ENCODE measurements at regions not wholly inside any gene's neighbourhood (a gene's known extent, or its start where the extent isn't known, plus 50 kb on each side); places are given as distances from the start of the nearest gene placed in this dataset.
"Not testable (repeated sequence)": the region's sequence is repeated elsewhere in the genome, so short reads cannot be mapped to it uniquely, and the experiment has no call there.

- no peaks in the 10 kb centered on the region for H3K27me3 Mint-ChIP-seq
Observed at GRCh38 chr13:60851378-60851777, 454.4 kb downstream of the TDRD3 start.

GRCh38 chr13:60850526-60850925 lies 453.5 kb downstream of the TDRD3 start:
- intact Hi-C loops (cut with micrococcal nuclease): no loop called here
- H3K9me3 Mint-ChIP-seq: peaks cover 17% of the 10 kb centered on the region

More at GRCh38 chr13:60851378-60851777, 454.4 kb downstream of the TDRD3 start:
- Mint-ChIP-seq H3K4me1 (no peaks in the 10 kb centered on the region), H3K27ac (no peak overlapping the region), H3K4me3 (no peak overlapping the region), H3K9me3 (peaks cover 18% of the 10 kb centered on the region), H3K36me3 (ENCODE audit: low read depth) (no peaks in the 10 kb centered on the region)
- no peak for DNase-seq
- intact Hi-C loops (cut with micrococcal nuclease): no loop called here

GRCh38 chr13:60838581-60838980 lies 441.6 kb downstream of the TDRD3 start:
- DNase-seq: no peak
- H3K27me3 Mint-ChIP-seq: no peaks in the 10 kb centered on the region
- no peaks in the 10 kb centered on the region for H3K36me3 Mint-ChIP-seq (ENCODE audit: low read depth)
- peaks cover 10% of the 10 kb centered on the region for H3K9me3 Mint-ChIP-seq
- H3K4me3 Mint-ChIP-seq: no peak overlapping the region
- H3K27ac Mint-ChIP-seq: no peak overlapping the region
- no peaks in the 10 kb centered on the region for H3K4me1 Mint-ChIP-seq
- intact Hi-C loops (cut with micrococcal nuclease): no loop called here

More at GRCh38 chr13:60850526-60850925, 453.5 kb downstream of the TDRD3 start:
- Mint-ChIP-seq H3K27me3 (no peaks in the 10 kb centered on the region), H3K27ac (no peak overlapping the region), H3K4me3 (no peak overlapping the region), H3K4me1 (no peaks in the 10 kb centered on the region), H3K36me3 (ENCODE audit: low read depth) (no peaks in the 10 kb centered on the region)
- DNase-seq: no peak

GRCh38 chr13:60837806-60838205 lies 440.8 kb downstream of the TDRD3 start:
- intact Hi-C loops (cut with micrococcal nuclease): no loop called here
- Mint-ChIP-seq H3K9me3 (peaks cover 10% of the 10 kb centered on the region), H3K4me3 (no peak overlapping the region), H3K27ac (no peak overlapping the region), H3K36me3 (ENCODE audit: low read depth) (no peaks in the 10 kb centered on the region), H3K27me3 (no peaks in the 10 kb centered on the region), H3K4me1 (no peaks in the 10 kb centered on the region)
- no peak for DNase-seq

GRCh38 chr13:60836821-60837220 lies 439.8 kb downstream of the TDRD3 start:
- DNase-seq: no peak
- intact Hi-C loops (cut with micrococcal nuclease): no loop called here
- no peaks in the 10 kb centered on the region for H3K4me1 Mint-ChIP-seq
- no peaks in the 10 kb centered on the region for H3K36me3 Mint-ChIP-seq (ENCODE audit: low read depth)
- H3K27me3 Mint-ChIP-seq: no peaks in the 10 kb centered on the region
- no peak overlapping the region for H3K4me3 Mint-ChIP-seq
- H3K9me3 Mint-ChIP-seq: peaks cover 10% of the 10 kb centered on the region
- no peak overlapping the region for H3K27ac Mint-ChIP-seq

GRCh38 chr13:60811581-60811980 lies 414.6 kb downstream of the TDRD3 start:
- Mint-ChIP-seq H3K4me3 (no peak overlapping the region), H3K9me3 (peaks cover 6% of the 10 kb centered on the region), H3K27me3 (no peaks in the 10 kb centered on the region), H3K27ac (no peak overlapping the region), H3K36me3 (ENCODE audit: low read depth) (no peaks in the 10 kb centered on the region), H3K4me1 (no peaks in the 10 kb centered on the region)
- no peak for DNase-seq
- intact Hi-C loops (cut with micrococcal nuclease): no loop called here

GRCh38 chr13:60805640-60806039 lies 408.6 kb downstream of the TDRD3 start:
- H3K9me3 Mint-ChIP-seq; H3K27ac Mint-ChIP-seq; H3K4me1 Mint-ChIP-seq; H3K4me3 Mint-ChIP-seq; H3K27me3 Mint-ChIP-seq; intact Hi-C loops (cut with micrococcal nuclease); DNase-seq; H3K36me3 Mint-ChIP-seq (ENCODE audit: low read depth): not testable (repeated sequence)

- DNase-seq: no peak
- intact Hi-C loops (cut with micrococcal nuclease): no loop called here
- Mint-ChIP-seq H3K27ac (no peak overlapping the region), H3K9me3 (peaks cover 4% of the 10 kb centered on the region), H3K36me3 (ENCODE audit: low read depth) (no peaks in the 10 kb centered on the region), H3K4me3 (no peak overlapping the region), H3K27me3 (no peaks in the 10 kb centered on the region), H3K4me1 (no peaks in the 10 kb centered on the region)
Observed at GRCh38 chr13:60798503-60798902, 401.5 kb downstream of the TDRD3 start.

- DNase-seq: no peak
- no peak overlapping the region for H3K27ac Mint-ChIP-seq
- no peak overlapping the region for H3K4me3 Mint-ChIP-seq
- no peaks in the 10 kb centered on the region for H3K27me3 Mint-ChIP-seq
- no peaks in the 10 kb centered on the region for H3K36me3 Mint-ChIP-seq (ENCODE audit: low read depth)
- no peaks in the 10 kb centered on the region for H3K9me3 Mint-ChIP-seq
- intact Hi-C loops (cut with micrococcal nuclease): no loop called here
- no peaks in the 10 kb centered on the region for H3K4me1 Mint-ChIP-seq
Observed at GRCh38 chr13:60797112-60797511, 400.1 kb downstream of the TDRD3 start.

GRCh38 chr13:60794751-60795150 lies 397.7 kb downstream of the TDRD3 start:
- Mint-ChIP-seq H3K9me3 (no peaks in the 10 kb centered on the region), H3K27me3 (no peaks in the 10 kb centered on the region), H3K4me1 (no peaks in the 10 kb centered on the region), H3K36me3 (ENCODE audit: low read depth) (no peaks in the 10 kb centered on the region), H3K27ac (no peak overlapping the region), H3K4me3 (no peak overlapping the region)
- intact Hi-C loops (cut with micrococcal nuclease): no loop called here
- DNase-seq: no peak

- Mint-ChIP-seq H3K27ac (no peak overlapping the region), H3K4me1 (no peaks in the 10 kb centered on the region), H3K27me3 (no peaks in the 10 kb centered on the region), H3K4me3 (no peak overlapping the region), H3K36me3 (ENCODE audit: low read depth) (no peaks in the 10 kb centered on the region), H3K9me3 (no peaks in the 10 kb centered on the region)
- DNase-seq: no peak
- intact Hi-C loops (cut with micrococcal nuclease): no loop called here
Observed at GRCh38 chr13:60790620-60791019, 393.6 kb downstream of the TDRD3 start.

- Mint-ChIP-seq H3K27me3 (no peaks in the 10 kb centered on the region), H3K4me1 (no peaks in the 10 kb centered on the region), H3K27ac (no peak overlapping the region), H3K4me3 (no peak overlapping the region), H3K36me3 (ENCODE audit: low read depth) (no peaks in the 10 kb centered on the region), H3K9me3 (no peaks in the 10 kb centered on the region)
- DNase-seq: no peak
- intact Hi-C loops (cut with micrococcal nuclease): no loop called here
Observed at GRCh38 chr13:60788156-60788829, 391.3 kb downstream of the TDRD3 start.

- Mint-ChIP-seq H3K27ac (no peak overlapping the region), H3K27me3 (no peaks in the 10 kb centered on the region), H3K4me1 (no peaks in the 10 kb centered on the region), H3K9me3 (no peaks in the 10 kb centered on the region), H3K36me3 (ENCODE audit: low read depth) (no peaks in the 10 kb centered on the region), H3K4me3 (no peak overlapping the region)
- no peak for DNase-seq
- intact Hi-C loops (cut with micrococcal nuclease): no loop called here
Observed at GRCh38 chr13:60787083-60787482, 390.1 kb downstream of the TDRD3 start.

- Mint-ChIP-seq H3K4me1 (no peaks in the 10 kb centered on the region), H3K27ac (no peak overlapping the region), H3K9me3 (no peaks in the 10 kb centered on the region), H3K27me3 (no peaks in the 10 kb centered on the region), H3K4me3 (no peak overlapping the region), H3K36me3 (ENCODE audit: low read depth) (no peaks in the 10 kb centered on the region)
- intact Hi-C loops (cut with micrococcal nuclease): no loop called here
- no peak for DNase-seq
Observed at GRCh38 chr13:60772726-60773125, 375.7 kb downstream of the TDRD3 start.

Data from activated CD4-positive, alpha-beta T cell treated with anti-CD3 and anti-CD28 coated beads, Interleukin-2, amount 10 ng/mL, durations not matched to agents 24 days and 14 days (primary cell).